NCI-H187 (cell line): ENCODE measurements at regions not wholly inside any gene's neighbourhood (a gene's known extent, or its start where the extent isn't known, plus 50 kb on each side); places are given as distances from the start of the nearest gene placed in this dataset.
A peak's percentile ranks its signal among the peaks of the same experiment; 100 is the strongest.
"Not testable (repeated sequence)": the region's sequence is repeated elsewhere in the genome, so short reads cannot be mapped to it uniquely, and the experiment has no call there.

Experiments used
- DNase-seq, 2 experiments: peaks; one replicate each; lab custom pipeline; 2025; lab: John Stamatoyannopoulos, UW

DNA sequence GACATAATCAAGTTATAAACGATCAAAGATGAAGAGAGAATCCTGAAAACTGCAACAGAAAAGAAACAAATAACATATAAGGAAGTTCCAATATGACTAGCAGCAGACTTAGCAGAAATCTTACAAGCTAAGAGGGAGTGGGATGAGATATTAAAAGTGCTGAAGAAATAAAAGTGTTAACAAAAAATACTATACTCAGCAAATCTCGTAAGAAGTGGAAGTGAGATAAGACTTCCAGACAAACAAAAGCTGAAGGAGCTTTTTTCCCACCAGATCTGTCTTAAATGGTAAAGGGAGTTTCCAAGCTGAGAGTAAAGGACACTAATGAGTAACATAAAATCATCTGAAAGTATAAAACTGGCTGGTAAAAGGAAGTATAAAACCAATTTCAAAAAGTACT, 2036.0 kb upstream of the C9orf72 start:
- DNase-seq = no peak

DNA sequence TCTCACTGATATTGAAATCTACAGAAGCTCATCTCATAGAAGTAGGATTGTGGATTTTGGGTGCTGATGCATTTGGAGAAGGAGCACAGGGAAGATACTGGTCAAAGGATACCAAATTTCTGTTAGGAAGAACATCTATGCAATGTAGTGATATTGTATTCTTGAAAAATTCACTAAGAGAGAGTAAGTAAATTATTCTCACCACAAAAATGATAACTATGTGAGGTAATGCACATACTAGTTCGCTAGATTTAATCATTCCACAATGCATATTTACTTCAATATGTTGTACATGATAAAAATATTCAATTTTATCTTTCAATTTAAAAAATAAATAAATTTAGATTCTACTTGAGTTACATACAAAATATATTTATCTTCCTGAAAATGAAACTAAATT, 2040.5 kb upstream of the C9orf72 start:
- DNase-seq = no peak

DNA sequence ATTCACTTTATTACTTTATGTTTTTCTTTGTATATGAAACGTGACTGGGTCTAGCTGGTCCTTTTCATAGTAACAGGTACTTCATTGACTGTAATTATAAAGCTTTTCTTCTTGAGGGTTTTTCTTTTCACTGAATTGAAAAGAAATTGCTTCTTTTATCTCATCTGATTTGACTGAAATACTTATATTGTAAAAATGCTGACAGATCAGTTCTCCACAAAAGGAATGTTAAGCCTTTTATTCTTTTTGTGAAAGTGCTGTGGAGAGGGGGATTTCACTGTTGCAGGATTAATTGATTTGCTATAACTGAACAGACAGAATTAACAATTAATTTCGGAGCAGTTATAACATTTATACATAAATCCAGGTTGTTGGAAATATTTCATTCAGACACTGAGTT, 2043.6 kb upstream of the C9orf72 start:
- no peak for DNase-seq

DNA sequence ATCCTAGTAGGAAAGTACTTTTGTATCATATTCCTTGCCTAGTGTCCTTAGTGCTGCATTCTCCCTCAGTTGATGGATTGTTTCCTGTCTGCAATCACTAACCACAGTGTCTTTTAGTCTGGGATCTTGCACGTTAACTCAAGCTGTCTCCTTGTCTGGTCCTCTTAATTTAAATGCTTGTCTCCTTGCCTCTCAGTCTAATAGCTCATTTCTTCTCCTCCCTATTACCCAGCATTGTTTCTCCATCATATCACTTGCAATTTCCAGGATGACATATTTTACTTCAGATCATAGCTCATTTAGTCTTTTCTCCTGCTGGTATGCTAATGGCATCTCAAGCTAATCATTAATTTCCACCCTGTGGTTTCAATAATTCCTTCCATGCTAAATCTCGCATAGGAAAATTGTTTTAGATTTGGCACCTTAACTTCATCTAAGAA, 2052.0 kb upstream of the C9orf72 start:
- no peak for DNase-seq

DNA sequence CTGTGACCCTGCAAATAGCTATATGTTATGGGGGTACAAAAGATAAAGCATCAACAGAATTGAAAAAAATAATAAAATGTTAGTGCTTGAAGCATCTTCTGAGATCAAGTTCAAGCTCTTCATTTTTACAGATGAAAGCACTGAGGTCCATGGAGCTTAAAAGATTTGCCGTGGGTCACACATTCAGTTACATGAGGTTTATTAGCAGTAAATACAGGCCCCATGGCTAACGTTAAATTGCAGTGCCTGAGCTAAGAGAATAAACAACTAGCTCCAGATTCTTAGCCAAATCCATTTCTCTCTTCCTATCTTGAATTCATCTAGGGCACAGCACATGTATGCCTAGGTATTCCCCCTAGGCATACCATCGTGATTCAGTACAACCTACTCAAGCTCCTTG, 2052.7 kb upstream of the C9orf72 start:
- DNase-seq = no peak

GRCh38 chr9:29628856-29629255, 2055.6 kb upstream of the C9orf72 start:
- DNase-seq = not testable (repeated sequence)

DNA sequence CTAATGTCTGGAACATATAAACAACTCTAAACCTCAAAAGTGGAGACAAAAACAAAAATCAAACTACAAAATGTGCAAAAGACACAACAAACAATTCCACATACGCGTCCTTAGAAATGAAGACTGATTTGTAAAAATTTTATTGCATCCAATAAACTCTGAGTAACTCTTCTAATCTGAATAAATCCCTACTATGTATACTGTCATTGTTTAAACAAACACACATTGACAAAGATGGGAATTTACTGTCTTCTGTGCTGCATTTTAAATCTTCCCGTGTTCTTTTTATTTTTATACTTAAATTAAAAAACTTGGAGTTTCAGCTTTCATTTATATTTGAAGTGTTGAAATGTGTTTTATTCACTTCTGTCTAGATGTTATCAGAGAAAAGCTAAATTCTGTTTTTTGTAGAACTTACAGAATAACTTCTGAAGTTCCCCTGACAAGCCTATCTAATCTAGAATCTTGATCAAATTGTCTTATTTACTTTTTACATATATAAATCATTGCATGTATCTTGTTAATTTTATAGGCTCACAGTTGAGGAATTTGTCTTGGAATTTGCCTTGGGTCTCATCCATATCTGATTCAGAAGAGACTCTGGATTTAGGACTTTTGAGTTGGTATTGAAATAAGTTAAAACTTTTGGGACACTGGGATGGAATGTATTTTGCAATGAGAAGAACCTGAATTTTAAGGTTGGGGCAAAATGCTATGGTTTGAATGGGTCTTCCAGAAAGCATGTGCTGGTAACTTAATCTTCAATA, 2064.4 kb upstream of the C9orf72 start:
- no peak for DNase-seq

GRCh38 chr9:29640507-29640906, 2067.2 kb upstream of the C9orf72 start:
- DNase-seq = no peak

DNA sequence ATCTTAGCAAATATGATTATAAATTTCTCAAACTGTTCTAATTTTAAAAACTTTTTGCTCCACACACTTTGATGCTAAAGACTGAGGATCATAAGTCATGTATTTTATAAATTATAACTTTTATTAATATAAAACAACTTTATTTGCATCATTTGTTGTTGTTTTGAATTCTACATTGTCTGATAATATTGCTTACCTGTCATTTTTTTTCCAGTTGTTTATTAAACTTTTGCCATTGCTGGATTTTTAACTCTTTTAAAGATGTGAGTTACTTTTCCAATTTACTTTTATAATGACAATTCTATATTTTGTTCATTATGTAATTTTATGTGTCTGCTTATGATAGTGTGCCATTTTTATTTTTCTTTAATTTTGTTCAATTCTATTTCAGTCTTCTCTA, 2071.2 kb upstream of the C9orf72 start:
- DNase-seq = no peak

- no peak for DNase-seq
These were observed 2074.2 kb upstream of the C9orf72 start for GRCh38 chr9:29647451-29647850.

- no peak for DNase-seq
These were observed 2074.9 kb upstream of the C9orf72 start for GRCh38 chr9:29648132-29648531.

DNA sequence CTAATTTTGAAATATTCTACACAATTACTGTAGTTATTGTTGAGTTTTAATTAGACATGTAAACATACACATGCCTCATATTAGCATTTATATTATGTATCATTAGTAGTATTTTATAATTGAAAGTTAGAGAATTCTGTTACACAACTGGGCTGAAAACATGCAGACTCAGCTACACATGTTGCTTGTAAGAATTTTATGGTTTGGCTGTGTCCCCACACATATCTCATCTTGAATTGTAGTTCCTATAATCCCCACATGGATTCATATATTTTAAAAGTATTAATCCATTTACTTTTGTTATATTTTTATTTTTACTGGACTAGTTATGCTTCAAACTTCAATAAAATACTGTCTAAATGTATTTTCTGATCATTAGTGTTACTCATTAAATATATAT, 2075.3 kb upstream of the C9orf72 start:
- DNase-seq = no peak

GRCh38 chr9:29656641-29657406, 2083.5 kb upstream of the C9orf72 start:
- DNase-seq = no peak

- no peak for DNase-seq
These were observed 2084.5 kb upstream of the C9orf72 start for GRCh38 chr9:29657821-29658220.

DNA sequence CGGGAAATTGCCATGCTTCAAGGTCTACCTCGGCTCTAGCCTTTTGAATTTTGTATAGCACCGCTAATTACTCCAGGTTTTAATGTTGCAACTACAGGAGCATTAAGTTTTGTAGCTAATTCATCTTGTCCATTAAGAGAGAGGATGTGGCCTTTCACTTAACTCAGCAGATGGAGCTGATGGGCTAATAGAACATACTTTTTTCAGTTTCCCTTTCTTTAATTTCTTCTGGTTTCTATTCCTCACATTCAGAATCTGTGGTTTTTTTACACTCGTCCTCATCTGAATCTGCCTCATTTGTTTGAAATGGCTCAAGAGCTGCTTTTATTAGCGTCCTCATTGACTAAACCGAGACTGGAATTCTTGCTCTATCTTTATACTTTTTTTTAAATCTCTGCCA, 2085.7 kb upstream of the C9orf72 start:
- no peak for DNase-seq

- DNase-seq = no peak
These were observed 2086.5 kb upstream of the C9orf72 start for GRCh38 chr9:29659736-29660135.

DNA sequence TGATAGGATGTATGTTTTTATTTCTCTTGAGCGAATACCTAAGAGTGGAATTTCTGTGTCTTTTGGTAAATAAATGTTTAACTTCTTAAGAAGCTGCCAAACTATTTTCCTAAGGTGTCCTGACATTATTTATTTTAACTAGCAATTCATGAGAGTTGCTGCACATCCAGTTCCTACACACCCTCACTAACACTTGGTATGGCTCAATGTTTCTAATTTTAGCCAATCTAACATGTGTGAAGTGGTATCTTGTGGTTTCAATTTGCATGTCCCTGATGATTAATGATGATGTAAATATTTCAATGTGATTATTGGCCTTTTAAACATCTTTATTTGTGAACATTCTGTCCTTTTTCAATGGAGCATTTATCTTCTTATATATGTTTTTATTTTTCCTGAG, 2095.5 kb upstream of the C9orf72 start:
- no peak for DNase-seq

- DNase-seq = no peak
These were observed 2096.3 kb upstream of the C9orf72 start for GRCh38 chr9:29669613-29670012.

DNA sequence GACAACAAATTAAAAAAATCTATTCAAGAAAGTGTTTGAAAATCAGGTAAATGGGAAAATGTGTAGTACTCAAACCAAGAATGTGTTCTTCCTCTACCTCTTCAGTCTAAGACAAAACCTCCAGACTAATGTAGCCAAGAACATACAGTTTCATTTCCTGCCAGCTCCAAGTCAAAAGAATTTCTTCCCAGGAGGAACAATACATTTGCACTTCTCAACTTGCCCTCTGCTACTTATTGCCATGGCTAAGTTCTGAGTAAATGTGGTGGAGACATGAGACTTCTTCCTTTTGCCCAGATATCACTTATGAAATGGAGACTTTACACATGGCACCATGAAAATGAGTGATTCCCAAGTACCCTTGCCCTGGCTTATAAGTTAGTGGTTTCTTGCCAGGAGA, 2112.2 kb upstream of the C9orf72 start:
- no peak for DNase-seq

DNA sequence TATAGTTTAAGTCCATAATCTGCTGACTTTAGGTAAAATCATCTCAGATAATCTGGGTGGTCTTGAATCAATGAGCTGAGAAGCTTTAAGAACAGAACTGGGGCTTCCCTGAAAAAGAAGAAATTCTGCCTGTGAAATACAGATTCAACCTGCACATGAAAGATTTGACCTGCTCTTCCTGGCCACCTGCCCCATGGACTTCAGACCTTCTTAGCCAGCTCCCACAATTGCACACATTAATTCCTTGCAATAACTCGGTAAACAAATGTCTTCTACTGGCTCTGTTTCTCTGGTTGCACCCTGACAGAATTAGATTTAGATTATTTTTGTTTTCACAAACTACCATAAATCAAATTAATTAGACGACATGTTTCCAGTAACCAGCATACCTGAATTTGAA, 2117.9 kb upstream of the C9orf72 start:
- no peak for DNase-seq

DNA sequence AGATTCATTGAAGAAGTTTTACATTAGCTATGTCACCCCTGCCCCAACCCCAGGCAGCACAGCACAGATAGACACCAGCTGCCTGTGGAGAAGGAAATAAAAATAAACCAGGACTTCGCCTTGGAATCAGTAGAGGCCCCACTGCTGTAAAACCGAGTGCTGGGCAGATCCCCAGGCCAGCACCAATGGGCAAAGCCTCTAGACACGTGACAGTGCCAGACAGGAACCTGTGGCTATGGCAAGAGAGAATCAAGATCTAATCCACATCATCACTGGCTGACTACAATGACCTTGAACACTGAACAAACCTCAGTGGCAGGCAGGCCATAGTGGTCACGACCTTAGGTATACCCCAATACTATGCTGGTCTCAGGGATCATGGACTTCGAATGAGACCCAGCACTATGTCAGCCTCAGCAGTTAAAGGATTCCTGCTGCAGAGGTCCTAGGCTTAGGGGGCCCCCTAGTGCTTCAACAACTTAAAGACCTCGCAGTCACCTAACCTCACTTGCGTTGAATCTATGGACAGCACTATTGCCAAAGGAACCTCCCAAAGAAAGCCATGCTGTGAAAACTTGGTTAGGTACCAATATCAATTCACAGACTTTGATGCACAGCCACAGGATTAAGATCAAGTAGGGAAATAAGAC, 2118.6 kb upstream of the C9orf72 start:
- DNase-seq = peak in 1 of 2 experiments; percentile 1

- no peak for DNase-seq
These were observed 2123.7 kb upstream of the C9orf72 start for GRCh38 chr9:29697011-29697410.

DNA sequence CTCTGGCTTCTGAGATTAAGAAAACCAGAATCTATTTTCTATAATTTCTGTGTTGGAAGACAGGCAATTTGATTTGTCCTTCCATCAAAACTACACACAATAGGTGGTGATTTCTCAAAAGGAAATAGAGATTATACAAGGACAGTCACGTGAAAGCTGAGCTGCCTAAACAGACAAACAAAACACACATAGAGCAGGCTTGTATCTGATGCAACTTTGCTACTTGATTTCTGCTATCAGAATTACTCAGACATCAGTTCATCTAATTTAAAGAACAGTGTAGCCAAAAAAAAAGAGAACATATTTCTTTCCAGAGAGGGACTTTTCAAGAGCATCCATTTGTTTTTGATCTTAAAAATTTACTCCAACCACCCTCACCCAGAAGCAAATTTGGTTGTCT, 2128.3 kb upstream of the C9orf72 start:
- no peak for DNase-seq
